Ascending aorta (tissue), 2 donors: ENCODE measurements at regions not wholly inside any gene's neighbourhood (a gene's known extent, or its start where the extent isn't known, plus 50 kb on each side); places are given as distances from the start of the nearest gene placed in this dataset.

Source experiments
- DNase-seq, 2 donors: peaks; one replicate each; pipeline ENCODE4 v3.0.0-alpha.2; 2019; ENCODE audit warnings: low spot score in 2 of 2
- H3K27ac ChIP-seq, 2 donors: fragments of 200-600 bp; sonication (generic); one replicate each; pipeline ENCODE4 v1.5.1; 2016 to 2017; ENCODE audit warnings: mild to moderate bottlenecking in 1 of 2
- H3K27me3 ChIP-seq: fragments of 200-600 bp; sonication (generic); one replicate; pipeline ENCODE4 v1.5.1; 2017
- H3K36me3 ChIP-seq, 2 donors: fragments of 200-600 bp; sonication (generic); one replicate each; pipeline ENCODE4 v1.5.1; 2016
- H3K4me1 ChIP-seq, 2 donors: fragments of 200-600 bp; sonication (generic); one replicate each; pipeline ENCODE4 v1.5.1; 2016 to 2017; ENCODE audit warnings: mild to moderate bottlenecking in 1 of 2
- H3K4me3 ChIP-seq, 2 donors: fragments of 200-600 bp; sonication (generic); one replicate each; pipeline ENCODE4 v1.5.1; 2016 to 2017; ENCODE audit warnings: mild to moderate bottlenecking in 1 of 2
- H3K9me3 ChIP-seq, 2 donors: fragments of 200-600 bp; sonication (generic); one replicate each; pipeline ENCODE4 v1.5.1; 2016
- CTCF ChIP-seq, 3 experiments: fragments of 200-600 bp in 2 of 3; fragments of 450-650 bp in 1 of 3; sonication (generic) in 2 of 3; IDR thresholded peaks; one replicate each; pipeline ENCODE4 v1.5.1; 2016 to 2019; ENCODE audit warnings: antibody characterized with exemption in 3 of 3, mild to moderate bottlenecking in 1 of 3, moderate library complexity in 1 of 3
- intact Hi-C: fragments of 100-400 bp; cut with DNase I; formaldehyde crosslinking; loops from one replicate; pipeline ENCODE4 v1.15.1; 2023

GRCh38 chr2:184339966-184340365, 258.4 kb upstream of the ZNF804A start:
- no peak overlapping the region for H3K27ac ChIP-seq
- H3K27me3 ChIP-seq = no peaks in the 10 kb centered on the region
- intact Hi-C loops = no loop called here
- no peaks in the 10 kb centered on the region for H3K9me3 ChIP-seq
- no peak for DNase-seq
- H3K4me1 ChIP-seq = no peaks in the 10 kb centered on the region
- no peak overlapping the region for H3K4me3 ChIP-seq
- H3K36me3 ChIP-seq = no peaks in the 10 kb centered on the region
- no peak for TF ChIP-seq CTCF (IDR thresholded peaks at IDR 0.05)

- Histone ChIP-seq H3K4me3 (no peak overlapping the region), H3K36me3 (no peaks in the 10 kb centered on the region), H3K27ac (no peak overlapping the region), H3K27me3 (no peaks in the 10 kb centered on the region), H3K9me3 (no peaks in the 10 kb centered on the region), H3K4me1 (no peaks in the 10 kb centered on the region)
- no peak for TF ChIP-seq CTCF (IDR thresholded peaks at IDR 0.05)
- intact Hi-C loops = no loop called here
- DNase-seq = no peak
Observed at GRCh38 chr2:184346338-184346862, 251.9 kb upstream of the ZNF804A start.

- Histone ChIP-seq H3K9me3 (no peaks in the 10 kb centered on the region), H3K27me3 (no peaks in the 10 kb centered on the region), H3K36me3 (no peaks in the 10 kb centered on the region), H3K27ac (no peak overlapping the region), H3K4me3 (no peak overlapping the region), H3K4me1 (no peaks in the 10 kb centered on the region)
- no peak for DNase-seq
- intact Hi-C loops = no loop called here
- TF ChIP-seq CTCF (IDR thresholded peaks at IDR 0.05) = no peak
Observed at GRCh38 chr2:184351126-184351525, 247.2 kb upstream of the ZNF804A start.

GRCh38 chr2:184357033-184357432, 241.3 kb upstream of the ZNF804A start:
- Histone ChIP-seq H3K27me3 (no peaks in the 10 kb centered on the region), H3K4me1 (no peaks in the 10 kb centered on the region), H3K27ac (no peak overlapping the region), H3K36me3 (no peaks in the 10 kb centered on the region), H3K4me3 (no peak overlapping the region), H3K9me3 (no peaks in the 10 kb centered on the region)
- no peak for TF ChIP-seq CTCF (IDR thresholded peaks at IDR 0.05)
- DNase-seq = no peak
- intact Hi-C loops = no loop called here

- Histone ChIP-seq H3K27me3 (no peaks in the 10 kb centered on the region), H3K27ac (no peak overlapping the region), H3K36me3 (no peaks in the 10 kb centered on the region), H3K9me3 (no peaks in the 10 kb centered on the region), H3K4me1 (no peaks in the 10 kb centered on the region), H3K4me3 (no peak overlapping the region)
- no peak for TF ChIP-seq CTCF (IDR thresholded peaks at IDR 0.05)
- intact Hi-C loops = no loop called here
- DNase-seq = no peak
Observed at GRCh38 chr2:184359379-184359778, 238.9 kb upstream of the ZNF804A start.

- no peaks in the 10 kb centered on the region for H3K4me1 ChIP-seq
- H3K27me3 ChIP-seq = no peaks in the 10 kb centered on the region
- H3K4me3 ChIP-seq = no peak overlapping the region
- H3K9me3 ChIP-seq = no peaks in the 10 kb centered on the region
- no peak for TF ChIP-seq CTCF (IDR thresholded peaks at IDR 0.05)
- H3K27ac ChIP-seq = no peak overlapping the region
- DNase-seq = no peak
- H3K36me3 ChIP-seq = no peaks in the 10 kb centered on the region
- intact Hi-C loops = no loop called here
Observed at GRCh38 chr2:184363213-184363612, 235.1 kb upstream of the ZNF804A start.
